HEK293T (cell line): ENCODE measurements at regions not wholly inside any gene's neighbourhood (a gene's known extent, or its start where the extent isn't known, plus 50 kb on each side); places are given as distances from the start of the nearest gene placed in this dataset.

ENCODE experiments used
- ARNT ChIP-seq: fragments of 450-650 bp; IDR thresholded peaks from 2 replicates; pipeline ENCODE4 v1.6.1; 2017; ENCODE audit warnings: mild to moderate bottlenecking
- BHLHE40 ChIP-seq: fragments of 450-650 bp; IDR thresholded peaks from 2 replicates; pipeline ENCODE4 v1.6.1; 2016; ENCODE audit warnings: mild to moderate bottlenecking, moderate library complexity, borderline replicate concordance
- FOXA1 ChIP-seq: fragments of 450-650 bp; IDR thresholded peaks from 2 replicates; pipeline ENCODE4 v1.6.1; 2016; ENCODE audit warnings: mild to moderate bottlenecking
- FOXM1 ChIP-seq: fragments of 450-650 bp; IDR thresholded peaks from 2 replicates; pipeline ENCODE4 v1.6.1; 2017; ENCODE audit warnings: mild to moderate bottlenecking, borderline replicate concordance
- NFRKB ChIP-seq: fragments of 450-650 bp; IDR thresholded peaks from 2 replicates; pipeline ENCODE4 v1.6.1; 2016; ENCODE audit warnings: mild to moderate bottlenecking, moderate library complexity
- SP1 ChIP-seq: fragments of 450-650 bp; IDR thresholded peaks from 2 replicates; pipeline ENCODE4 v1.6.1; 2017
- TF ChIP-seq, protein P1 (sequence below): fragments of 450-650 bp; IDR thresholded peaks from 2 replicates; pipeline ENCODE4 v1.6.1; 2016

DNA sequence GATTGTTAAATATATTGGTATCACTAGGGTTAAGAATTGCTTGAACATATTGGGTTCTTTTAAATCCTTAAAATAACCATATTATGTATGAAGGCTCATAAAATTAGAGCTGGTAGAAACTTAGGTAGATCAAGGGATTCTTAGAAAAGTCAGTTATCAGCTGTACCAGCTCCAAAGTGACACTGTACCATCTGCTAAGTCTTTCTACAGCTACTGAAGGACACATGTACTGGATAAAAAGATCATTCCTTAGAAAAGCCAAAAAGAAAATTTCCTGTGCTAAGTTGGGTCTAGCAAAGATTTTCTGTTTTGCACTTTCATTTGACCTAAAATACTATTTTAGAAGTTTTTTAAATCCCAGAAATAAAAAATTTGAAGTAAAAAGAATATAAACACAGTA lies 130.4 kb downstream of the CD164 start:
- TF ChIP-seq, protein P1, sequence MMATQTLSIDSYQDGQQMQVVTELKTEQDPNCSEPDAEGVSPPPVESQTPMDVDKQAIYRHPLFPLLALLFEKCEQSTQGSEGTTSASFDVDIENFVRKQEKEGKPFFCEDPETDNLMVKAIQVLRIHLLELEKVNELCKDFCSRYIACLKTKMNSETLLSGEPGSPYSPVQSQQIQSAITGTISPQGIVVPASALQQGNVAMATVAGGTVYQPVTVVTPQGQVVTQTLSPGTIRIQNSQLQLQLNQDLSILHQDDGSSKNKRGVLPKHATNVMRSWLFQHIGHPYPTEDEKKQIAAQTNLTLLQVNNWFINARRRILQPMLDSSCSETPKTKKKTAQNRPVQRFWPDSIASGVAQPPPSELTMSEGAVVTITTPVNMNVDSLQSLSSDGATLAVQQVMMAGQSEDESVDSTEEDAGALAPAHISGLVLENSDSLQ, result no peak
- no peak for TF ChIP-seq SP1
- no peak for TF ChIP-seq NFRKB
- no peak for TF ChIP-seq BHLHE40
- TF ChIP-seq ARNT, result no peak
- TF ChIP-seq FOXM1, result no peak
- no peak for TF ChIP-seq FOXA1
